ENCODE measurements at regions not wholly inside any gene's neighbourhood (a gene's known extent, or its start where the extent isn't known, plus 50 kb on each side); places are given as distances from the start of the nearest gene placed in this dataset.
A peak's percentile ranks its signal among the peaks of the same experiment; 100 is the strongest.

- no peaks in the 10 kb centered on the region for H3K9me3 ChIP-seq (ENCODE audit: control insufficient read depth in 4 of 4, low read length in 3 of 4)
- H3K27me3 ChIP-seq (ENCODE audit: control insufficient read depth in 4 of 4, insufficient read depth in 4 of 4, low read length in 3 of 4) = no peaks in the 10 kb centered on the region
- no peak overlapping the region for H3K9ac ChIP-seq (ENCODE audit: low read depth in 1 of 2, low read length in 2 of 2)
- no peaks in the 10 kb centered on the region for H3K36me3 ChIP-seq (ENCODE audit: control insufficient read depth in 4 of 4, insufficient read depth in 3 of 4, low read depth in 1 of 4, low read length in 3 of 4)
- no peak for DNase-seq (ENCODE audit: low spot score)
- WGBS = 71% methylated on average over 1 of the region's 1 CpG
- TF ChIP-seq JUND (IDR thresholded peaks at IDR 0.05) = no peak
- TF ChIP-seq SP1 (IDR thresholded peaks at IDR 0.05) = no peak
- TF ChIP-seq FOXA2 (IDR thresholded peaks at IDR 0.05) = no peak
- TF ChIP-seq ATF3 (IDR thresholded peaks at IDR 0.05) = no peak
- no peak for TF ChIP-seq GABPA (IDR thresholded peaks at IDR 0.05 in 1 of 2, conservative IDR thresholded peaks at IDR 0.05 in 1 of 2)
- TF ChIP-seq MAX (IDR thresholded peaks at IDR 0.05) = no peak
- H3K4me1 ChIP-seq (ENCODE audit: control insufficient read depth in 4 of 4, insufficient read depth in 4 of 4, low read length in 3 of 4) = no peaks in the 10 kb centered on the region
- no peak overlapping the region for H3K4me3 ChIP-seq (ENCODE audit: low read depth in 1 of 3, low read length in 3 of 3)
- no peak overlapping the region for H3K27ac ChIP-seq (ENCODE audit: low read depth in 1 of 2, low read length in 2 of 2)
These were observed 91.0 kb upstream of the CDH19 start for GRCh38 chr18:66694852-66695251.

- Histone ChIP-seq H3K4me3 (ENCODE audit: low read depth in 1 of 3, low read length in 3 of 3) (peak overlapping the region in 1 of 3 donors; percentile 13), H3K4me1 (ENCODE audit: control insufficient read depth in 4 of 4, insufficient read depth in 4 of 4, low read length in 3 of 4) (no peaks in the 10 kb centered on the region), H3K36me3 (ENCODE audit: control insufficient read depth in 4 of 4, insufficient read depth in 3 of 4, low read depth in 1 of 4, low read length in 3 of 4) (no peaks in the 10 kb centered on the region), H3K27ac (ENCODE audit: low read depth in 1 of 2, low read length in 2 of 2) (no peak overlapping the region), H3K9ac (ENCODE audit: low read depth in 1 of 2, low read length in 2 of 2) (no peak overlapping the region), H3K9me3 (ENCODE audit: control insufficient read depth in 4 of 4, low read length in 3 of 4) (peaks cover 2 to 12% (median 6%) of the 10 kb centered on the region in 4 donors), H3K27me3 (ENCODE audit: control insufficient read depth in 4 of 4, insufficient read depth in 4 of 4, low read length in 3 of 4) (no peaks in the 10 kb centered on the region)
- no peak for DNase-seq (ENCODE audit: low spot score)
- TF ChIP-seq HNF4G (IDR thresholded peaks at IDR 0.05) (no peak), EGR1 (IDR thresholded peaks at IDR 0.05; ENCODE audit: low read depth in 2 of 2) (no peak), CTCF (IDR thresholded peaks at IDR 0.05; ENCODE audit: low read depth, low read length, missing input control) (no peak), YY1 (IDR thresholded peaks at IDR 0.05) (no peak), NR2F2 (IDR thresholded peaks at IDR 0.05) (no peak), REST (IDR thresholded peaks at IDR 0.05) (no peak), HNF4A (conservative IDR thresholded peaks at IDR 0.05) (no peak), RAD21 (IDR thresholded peaks at IDR 0.05) (no peak), FOXA1 (IDR thresholded peaks at IDR 0.05) (no peak), MAX (IDR thresholded peaks at IDR 0.05) (no peak), FOXA2 (IDR thresholded peaks at IDR 0.05) (no peak), JUND (IDR thresholded peaks at IDR 0.05) (no peak), GABPA (IDR thresholded peaks at IDR 0.05 in 1 of 2, conservative IDR thresholded peaks at IDR 0.05 in 1 of 2) (no peak), ATF3 (IDR thresholded peaks at IDR 0.05) (no peak), ZBTB33 (IDR thresholded peaks at IDR 0.05) (no peak), TAF1 (conservative IDR thresholded peaks at IDR 0.05) (no peak), RXRA (IDR thresholded peaks at IDR 0.05) (no peak), SP1 (IDR thresholded peaks at IDR 0.05) (no peak)
- WGBS = 65% methylated on average over 5 of the region's 5 CpGs
These were observed 83.7 kb upstream of the CDH19 start for GRCh38 chr18:66687635-66688034.

Data from liver (tissue), 8 donors.